ENCODE measurements at regions not wholly inside any gene's neighbourhood (a gene's known extent, or its start where the extent isn't known, plus 50 kb on each side); places are given as distances from the start of the nearest gene placed in this dataset.

DNA sequence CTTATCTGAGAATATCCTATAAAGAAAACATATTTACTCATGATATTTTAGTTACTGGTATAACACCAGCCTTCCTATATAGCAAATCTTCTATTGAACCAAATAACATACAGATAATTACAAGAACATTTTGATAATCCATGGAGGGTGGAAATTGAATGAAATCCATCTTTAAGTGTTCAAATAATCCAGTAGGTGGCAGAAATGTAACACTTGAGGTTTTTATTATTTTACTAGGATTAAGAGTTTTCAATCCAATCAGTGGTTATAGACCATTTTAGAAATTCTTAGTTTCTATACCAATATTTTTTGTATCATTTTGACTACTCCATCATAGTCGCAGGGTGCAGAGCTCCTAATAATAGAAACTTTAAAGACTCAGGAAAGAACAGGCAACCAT lies 101.9 kb upstream of the KCNH8 start:
- DNase-seq (ENCODE audit: low read depth, low spot score) (no peak), FAIRE-seq (no peak)
- dilution Hi-C loops (cut with MboI; ENCODE audit: extremely low pct_ligation_motif_present, low sequenced_read_pairs) = no loop called here

DNA sequence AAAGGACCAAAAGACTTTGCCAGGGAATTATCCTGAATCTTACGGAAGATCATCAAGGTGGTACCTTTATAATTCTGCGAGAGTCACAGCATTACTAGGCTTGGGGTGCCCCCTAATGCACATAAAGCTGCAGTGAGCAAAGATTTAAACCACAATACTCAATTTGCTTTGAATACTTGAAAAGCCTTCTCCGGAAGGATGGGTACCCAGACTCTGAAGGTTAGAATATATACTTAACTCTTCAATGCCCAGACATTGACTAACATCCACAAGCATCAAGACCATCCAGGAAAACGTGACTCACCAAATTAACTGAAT lies 117.8 kb upstream of the KCNH8 start:
- DNase-seq (ENCODE audit: low read depth, low spot score) (no peak), FAIRE-seq (no peak)
- no peaks in the 10 kb centered on the region for H4K20me1 ChIP-seq (ENCODE audit: control insufficient read depth, extremely low read depth, insufficient read depth, low read length)
- no peak overlapping the region for H3K4me2 ChIP-seq (ENCODE audit: control insufficient read depth, extremely low read depth, insufficient read depth, low read depth, low read length)
- TF ChIP-seq CTCF (optimal IDR thresholded peaks at IDR 0.05 in 1 of 3, IDR thresholded peaks at IDR 0.05 in 1 of 3, conservative IDR thresholded peaks at IDR 0.05 in 1 of 3; ENCODE audit: extremely low read depth in 1 of 3, insufficient read depth in 2 of 3, low read length in 3 of 3) (no peak), EZH2 (IDR thresholded peaks at IDR 0.05; ENCODE audit: low read length) (no peak)
- no peak overlapping the region for H3K27ac ChIP-seq (ENCODE audit: control insufficient read depth, insufficient read depth, low read length)
- H2AFZ ChIP-seq (ENCODE audit: control insufficient read depth, low read length) = no peak overlapping the region
- H3K27me3 ChIP-seq (ENCODE audit: control insufficient read depth, extremely low read depth, insufficient read depth, low read length) = no peaks in the 10 kb centered on the region
- H3K9ac ChIP-seq (ENCODE audit: control insufficient read depth, extremely low read depth, insufficient read depth, low read length) = no peak overlapping the region
- no peaks in the 10 kb centered on the region for H3K9me3 ChIP-seq (ENCODE audit: control insufficient read depth, low read depth, low read length)
- no peaks in the 10 kb centered on the region for H3K9me1 ChIP-seq (ENCODE audit: control insufficient read depth, extremely low read depth, insufficient read depth, low read length)
- H3K79me2 ChIP-seq (ENCODE audit: control insufficient read depth, insufficient read depth, low read length) = no peaks in the 10 kb centered on the region
- H3K4me1 ChIP-seq (ENCODE audit: control insufficient read depth, extremely low read depth, insufficient read depth, low read length) = no peaks in the 10 kb centered on the region
- H3K4me3 ChIP-seq (ENCODE audit: control insufficient read depth in 2 of 3, extremely low read depth in 1 of 3, insufficient read depth in 2 of 3, low read depth in 1 of 3, low read length in 3 of 3) = no peak overlapping the region
- dilution Hi-C loops (cut with MboI; ENCODE audit: extremely low pct_ligation_motif_present, low sequenced_read_pairs) = no loop called here
- H3K36me3 ChIP-seq (ENCODE audit: control insufficient read depth in 2 of 2, extremely low read depth in 1 of 2, insufficient read depth in 2 of 2, low read length in 2 of 2) = no peaks in the 10 kb centered on the region

More for the DNA sequence above, 101.9 kb upstream of the KCNH8 start:
- H3K4me1 ChIP-seq (ENCODE audit: control insufficient read depth, extremely low read depth, insufficient read depth, low read length) = no peaks in the 10 kb centered on the region
- no peaks in the 10 kb centered on the region for H4K20me1 ChIP-seq (ENCODE audit: control insufficient read depth, extremely low read depth, insufficient read depth, low read length)
- no peaks in the 10 kb centered on the region for H3K27me3 ChIP-seq (ENCODE audit: control insufficient read depth, extremely low read depth, insufficient read depth, low read length)
- H3K27ac ChIP-seq (ENCODE audit: control insufficient read depth, insufficient read depth, low read length) = no peak overlapping the region
- no peaks in the 10 kb centered on the region for H3K79me2 ChIP-seq (ENCODE audit: control insufficient read depth, insufficient read depth, low read length)
- no peak overlapping the region for H3K4me2 ChIP-seq (ENCODE audit: control insufficient read depth, extremely low read depth, insufficient read depth, low read depth, low read length)
- TF ChIP-seq CTCF (optimal IDR thresholded peaks at IDR 0.05 in 1 of 3, IDR thresholded peaks at IDR 0.05 in 1 of 3, conservative IDR thresholded peaks at IDR 0.05 in 1 of 3; ENCODE audit: extremely low read depth in 1 of 3, insufficient read depth in 2 of 3, low read length in 3 of 3) (no peak), EZH2 (IDR thresholded peaks at IDR 0.05; ENCODE audit: low read length) (no peak)
- no peaks in the 10 kb centered on the region for H3K9me3 ChIP-seq (ENCODE audit: control insufficient read depth, low read depth, low read length)
- no peak overlapping the region for H3K4me3 ChIP-seq (ENCODE audit: control insufficient read depth in 2 of 3, extremely low read depth in 1 of 3, insufficient read depth in 2 of 3, low read depth in 1 of 3, low read length in 3 of 3)
- H2AFZ ChIP-seq (ENCODE audit: control insufficient read depth, low read length) = no peak overlapping the region
- H3K36me3 ChIP-seq (ENCODE audit: control insufficient read depth in 2 of 2, extremely low read depth in 1 of 2, insufficient read depth in 2 of 2, low read length in 2 of 2) = no peaks in the 10 kb centered on the region
- no peak overlapping the region for H3K9ac ChIP-seq (ENCODE audit: control insufficient read depth, extremely low read depth, insufficient read depth, low read length)
- no peaks in the 10 kb centered on the region for H3K9me1 ChIP-seq (ENCODE audit: control insufficient read depth, extremely low read depth, insufficient read depth, low read length)

Data from keratinocyte (primary cell).